DOHH2 (cell line): ENCODE measurements at regions not wholly inside any gene's neighbourhood (a gene's known extent, or its start where the extent isn't known, plus 50 kb on each side); places are given as distances from the start of the nearest gene placed in this dataset.

Source experiments
- EZH2phosphoT487 ChIP-seq: fragments of 200-600 bp; sonication (generic); IDR thresholded peaks from 2 replicates; pipeline ENCODE4 v1.6.1; 2017; ENCODE audit warnings: borderline replicate concordance, mild to moderate bottlenecking, antibody characterized with exemption, low read length, moderate library complexity, mixed read lengths
- TF ChIP-seq, protein P1 (sequence below): fragments of 200-600 bp; sonication (generic); IDR thresholded peaks from one replicate; pipeline ENCODE4 v1.5.1; 2014; ENCODE audit warnings: antibody characterized with exemption, mild to moderate bottlenecking, low read depth, low read length; ENCODE audit not compliant: poor library complexity, severe bottlenecking

DNA sequence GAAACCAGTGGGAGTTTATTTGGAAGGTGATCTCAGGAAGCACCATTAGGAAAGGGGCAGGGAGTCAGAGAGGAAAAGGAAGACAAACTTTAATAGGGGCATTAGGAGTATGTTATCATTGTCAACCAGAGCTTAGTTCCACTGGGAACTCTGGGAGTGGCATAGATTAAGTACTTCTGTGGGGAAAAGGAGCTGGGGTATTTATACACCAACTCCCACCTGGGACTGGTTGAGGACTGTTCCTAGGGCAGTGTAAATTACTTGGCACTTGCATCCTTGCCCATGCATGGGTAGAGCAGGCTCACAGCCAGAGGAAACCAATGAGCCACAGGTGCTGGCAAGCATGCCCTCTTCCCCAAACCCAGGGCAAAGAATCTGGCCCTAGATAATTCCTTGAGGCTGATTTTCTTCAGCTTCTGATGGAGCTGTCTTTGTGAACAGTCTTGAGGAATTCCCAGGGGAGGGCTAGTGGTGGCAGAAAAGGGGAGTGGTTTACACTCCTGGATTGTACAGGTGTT, 541.2 kb downstream of the MIAT start:
- TF ChIP-seq, protein P1, sequence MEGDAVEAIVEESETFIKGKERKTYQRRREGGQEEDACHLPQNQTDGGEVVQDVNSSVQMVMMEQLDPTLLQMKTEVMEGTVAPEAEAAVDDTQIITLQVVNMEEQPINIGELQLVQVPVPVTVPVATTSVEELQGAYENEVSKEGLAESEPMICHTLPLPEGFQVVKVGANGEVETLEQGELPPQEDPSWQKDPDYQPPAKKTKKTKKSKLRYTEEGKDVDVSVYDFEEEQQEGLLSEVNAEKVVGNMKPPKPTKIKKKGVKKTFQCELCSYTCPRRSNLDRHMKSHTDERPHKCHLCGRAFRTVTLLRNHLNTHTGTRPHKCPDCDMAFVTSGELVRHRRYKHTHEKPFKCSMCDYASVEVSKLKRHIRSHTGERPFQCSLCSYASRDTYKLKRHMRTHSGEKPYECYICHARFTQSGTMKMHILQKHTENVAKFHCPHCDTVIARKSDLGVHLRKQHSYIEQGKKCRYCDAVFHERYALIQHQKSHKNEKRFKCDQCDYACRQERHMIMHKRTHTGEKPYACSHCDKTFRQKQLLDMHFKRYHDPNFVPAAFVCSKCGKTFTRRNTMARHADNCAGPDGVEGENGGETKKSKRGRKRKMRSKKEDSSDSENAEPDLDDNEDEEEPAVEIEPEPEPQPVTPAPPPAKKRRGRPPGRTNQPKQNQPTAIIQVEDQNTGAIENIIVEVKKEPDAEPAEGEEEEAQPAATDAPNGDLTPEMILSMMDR, result no peak
- TF ChIP-seq EZH2phosphoT487, result no peak
